Fibroblast of mammary gland (primary cell): ENCODE measurements at regions not wholly inside any gene's neighbourhood (a gene's known extent, or its start where the extent isn't known, plus 50 kb on each side); places are given as distances from the start of the nearest gene placed in this dataset.

Source experiments
- DNase-seq: peaks from one replicate; pipeline ENCODE4 v3.0.0-alpha.2; 2010; ENCODE audit warnings: low read depth
- H3K4me3 ChIP-seq: 2 replicates; pipeline ENCODE4 v1.5.1; 2011; ENCODE audit warnings: low read depth, mild to moderate bottlenecking, low read length, moderate library complexity; ENCODE audit not compliant: control insufficient read depth
- CTCF ChIP-seq: conservative IDR thresholded peaks from 2 replicates; pipeline ENCODE4 v1.5.1; 2011; ENCODE audit warnings: low read depth, low read length, inconsistent platforms; ENCODE audit not compliant: control insufficient read depth, insufficient read depth

GRCh38 chr18:57855551-57855950, 52.4 kb upstream of the ATP8B1 start:
- DNase-seq: no peak
- TF ChIP-seq CTCF: no peak
- no peak overlapping the region for H3K4me3 ChIP-seq

DNA sequence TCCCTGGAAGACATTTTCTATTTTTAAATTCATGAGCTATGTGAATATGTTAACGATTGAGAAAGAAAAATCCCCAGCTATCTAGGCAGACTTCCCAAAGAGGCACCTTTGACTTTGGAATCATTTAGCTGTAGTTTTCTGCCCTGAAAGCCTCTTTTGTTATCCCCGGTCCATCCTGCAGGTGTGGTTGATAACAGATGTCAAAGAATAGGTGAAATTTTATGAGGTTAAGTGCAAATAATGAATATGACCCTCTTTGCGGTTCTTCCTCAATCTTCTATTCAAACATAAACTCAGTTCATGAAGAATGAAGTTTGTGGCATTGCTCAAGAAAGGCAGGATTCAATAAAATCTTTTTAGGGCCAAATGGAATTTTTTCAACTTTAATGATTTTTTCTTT, 51.6 kb upstream of the ATP8B1 start:
- no peak overlapping the region for H3K4me3 ChIP-seq
- no peak for DNase-seq

DNA sequence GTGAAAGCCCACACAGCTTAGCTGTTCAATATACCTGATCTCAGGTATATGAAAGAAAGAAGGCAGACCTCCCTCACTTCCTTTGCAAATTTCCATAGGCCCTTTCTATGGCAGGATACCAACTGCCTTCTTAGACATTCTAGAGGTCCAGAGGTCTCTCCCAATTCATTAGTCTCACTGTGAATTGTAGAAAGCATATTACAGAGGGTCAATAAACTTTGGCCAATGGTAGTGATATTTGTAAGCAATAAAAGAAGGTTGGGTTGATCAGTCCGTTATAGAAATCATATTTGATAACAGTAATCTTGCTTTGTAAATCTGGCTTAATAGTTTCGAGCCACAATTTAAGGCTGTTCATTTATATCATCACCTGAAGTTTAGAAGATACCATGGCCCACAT, 50.7 kb upstream of the ATP8B1 start:
- H3K4me3 ChIP-seq: no peak overlapping the region
- DNase-seq: no peak
- no peak for TF ChIP-seq CTCF

More for the DNA sequence above, 51.6 kb upstream of the ATP8B1 start:
- TF ChIP-seq CTCF: no peak

DNA sequence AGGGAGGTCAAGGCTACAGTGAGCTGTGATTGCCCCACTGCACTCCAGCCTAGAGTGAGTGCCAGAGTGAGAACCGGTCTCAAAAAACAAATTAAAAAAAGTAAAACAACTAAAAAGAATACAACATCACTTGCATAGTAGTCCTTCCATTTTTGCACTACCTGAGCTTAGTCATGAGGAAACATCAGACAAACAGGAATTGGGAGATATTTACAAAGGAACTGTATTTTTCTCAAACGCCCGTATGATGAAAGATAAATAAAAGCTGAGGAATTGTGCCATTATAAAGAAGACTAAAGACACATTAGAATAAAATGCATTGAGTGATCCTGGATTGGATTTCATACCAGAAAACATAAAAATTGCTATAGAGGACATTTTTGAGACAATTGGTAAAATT, 50.0 kb upstream of the ATP8B1 start:
- no peak overlapping the region for H3K4me3 ChIP-seq
- no peak for DNase-seq
- TF ChIP-seq CTCF: no peak
